ENCODE measurements at regions not wholly inside any gene's neighbourhood (a gene's known extent, or its start where the extent isn't known, plus 50 kb on each side); places are given as distances from the start of the nearest gene placed in this dataset.
"Not testable (repeated sequence)": the region's sequence is repeated elsewhere in the genome, so short reads cannot be mapped to it uniquely, and the experiment has no call there.

- no peak for DNase-seq (ENCODE audit: low read depth)
Measured at GRCh38 chr10:8173866-8174243, 119.4 kb downstream of the GATA3 start.

DNA sequence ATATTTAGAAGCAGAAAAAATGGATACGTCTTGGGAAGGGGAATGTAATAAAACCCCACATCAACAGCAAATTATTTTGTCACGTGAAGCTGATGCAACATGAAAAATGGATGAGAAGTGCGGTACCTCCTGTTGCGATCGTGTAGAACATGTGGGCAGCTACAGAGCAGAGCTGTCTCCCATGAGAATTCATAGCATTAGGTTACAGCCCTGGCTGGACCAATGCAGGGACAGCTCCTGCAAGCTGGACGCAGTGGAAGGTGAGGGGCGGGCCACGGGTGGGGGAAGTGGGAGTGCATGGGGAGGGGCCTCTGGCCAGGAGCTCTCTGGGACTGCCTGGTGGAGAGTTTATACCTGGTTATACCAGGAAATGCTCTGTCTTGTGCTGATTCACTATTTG is 120.3 kb downstream of the GATA3 start:
- no peak for DNase-seq (ENCODE audit: low read depth)

- not testable (repeated sequence) for DNase-seq (ENCODE audit: low read depth)
Measured at GRCh38 chr10:8177526-8177925, 123.0 kb downstream of the GATA3 start.

DNA sequence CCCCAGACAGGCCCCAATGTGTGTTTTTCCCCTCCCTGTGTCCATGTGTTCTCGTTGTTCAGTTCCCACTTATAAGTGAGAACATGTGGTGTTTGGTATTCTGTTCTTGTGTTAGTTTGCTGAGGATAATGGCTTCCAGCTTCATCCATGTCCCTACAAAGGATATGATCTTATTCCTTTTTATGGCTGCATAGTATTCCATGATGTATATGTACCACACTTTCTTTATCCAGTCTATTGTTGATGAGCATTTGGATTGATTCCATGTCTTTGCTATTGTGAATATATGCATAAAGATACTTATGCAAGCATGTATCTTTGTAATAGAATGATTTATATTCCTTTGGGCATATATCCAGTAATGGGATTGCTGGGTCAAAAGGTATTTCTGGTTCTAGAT is 125.3 kb downstream of the GATA3 start:
- not testable (repeated sequence) for DNase-seq (ENCODE audit: low read depth)

DNA sequence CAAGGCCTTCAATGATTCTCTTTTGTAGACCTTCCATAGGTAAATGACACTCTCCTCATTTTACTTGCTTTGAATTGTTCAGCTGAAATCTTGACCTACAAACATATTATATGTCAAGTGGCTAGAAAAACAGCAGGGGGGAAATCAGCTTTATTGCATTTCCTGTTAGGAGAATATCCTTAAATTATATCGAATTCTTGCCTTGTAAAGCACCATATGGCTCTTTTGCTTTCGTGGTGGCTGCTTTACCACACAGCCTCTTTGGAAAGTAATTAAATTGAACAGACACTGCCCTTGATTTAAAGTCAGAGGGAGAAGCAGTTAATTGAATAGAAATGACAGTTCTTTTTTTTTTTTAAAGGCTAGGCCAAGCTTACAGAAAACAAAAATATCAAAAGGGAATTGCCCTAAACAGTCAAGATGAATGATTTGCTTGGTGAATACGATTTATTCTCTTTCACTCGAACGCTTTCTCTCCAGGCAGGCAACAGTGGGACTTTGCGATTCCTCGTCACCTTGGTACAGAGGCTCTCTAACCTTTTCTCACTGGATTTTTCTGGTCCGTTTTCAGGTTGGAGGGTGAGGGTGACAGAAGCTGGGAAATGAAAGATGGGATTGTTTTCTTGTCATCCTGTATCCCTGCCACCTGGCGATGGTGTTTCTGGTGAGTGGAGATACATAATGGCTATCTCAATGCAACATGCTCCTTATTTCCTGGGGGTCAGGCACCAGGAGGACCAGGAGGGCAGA is 126.0 kb downstream of the GATA3 start:
- no peak for DNase-seq (ENCODE audit: low read depth)

DNA sequence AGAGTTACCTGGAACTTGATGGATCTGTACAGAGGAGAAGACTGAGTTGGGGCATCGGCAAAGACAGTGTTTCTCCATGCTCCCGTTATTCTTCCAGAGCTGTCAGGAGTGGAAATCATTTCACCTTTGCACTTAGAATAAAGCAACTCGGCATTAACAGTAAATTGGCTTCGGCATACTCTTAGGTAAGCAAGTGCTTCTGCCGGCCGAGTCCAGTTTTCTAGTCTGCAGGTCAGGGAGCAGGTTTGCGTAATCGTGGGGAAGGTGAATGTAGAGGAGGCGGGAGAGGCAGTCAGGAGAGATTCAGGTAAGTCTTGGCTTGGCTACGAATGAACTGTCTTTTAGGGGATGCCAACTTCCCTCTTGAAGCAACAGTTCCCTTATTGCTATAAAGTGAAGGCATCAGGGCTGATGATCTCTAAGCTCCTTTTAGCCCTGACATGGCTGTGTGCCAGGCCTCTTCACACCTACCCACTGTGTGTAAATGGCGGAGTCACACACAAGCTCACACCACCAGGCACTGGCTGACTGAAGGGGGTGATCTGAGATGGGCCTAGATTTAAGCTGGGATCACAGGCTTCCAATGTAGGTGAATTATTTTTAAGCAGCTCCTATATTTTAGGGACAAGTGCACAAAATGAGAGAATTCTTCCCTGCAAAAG is 127.1 kb downstream of the GATA3 start:
- DNase-seq (ENCODE audit: low read depth): no peak

DNA sequence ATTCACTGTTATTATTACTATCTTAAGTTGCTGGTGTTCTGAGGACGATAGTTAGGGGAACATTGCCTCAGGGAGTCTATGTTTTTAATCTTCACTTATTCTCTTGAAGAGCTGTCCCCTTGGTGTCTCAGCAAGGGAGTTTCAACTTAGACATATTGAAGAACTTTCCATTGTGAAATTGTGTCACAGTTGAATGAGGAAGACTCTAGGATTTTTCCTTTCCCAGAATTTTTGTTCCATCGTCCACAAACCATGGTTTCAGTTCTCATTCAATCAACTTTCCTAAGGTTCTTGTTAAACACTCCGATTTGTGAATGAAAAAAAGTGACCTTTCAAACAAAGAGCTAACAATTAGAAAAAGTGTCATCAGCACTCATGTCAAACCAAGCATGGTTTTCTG is 128.3 kb downstream of the GATA3 start:
- DNase-seq (ENCODE audit: low read depth): no peak

- DNase-seq (ENCODE audit: low read depth): no peak
Measured at GRCh38 chr10:8183241-8183704, 128.8 kb downstream of the GATA3 start.

DNA sequence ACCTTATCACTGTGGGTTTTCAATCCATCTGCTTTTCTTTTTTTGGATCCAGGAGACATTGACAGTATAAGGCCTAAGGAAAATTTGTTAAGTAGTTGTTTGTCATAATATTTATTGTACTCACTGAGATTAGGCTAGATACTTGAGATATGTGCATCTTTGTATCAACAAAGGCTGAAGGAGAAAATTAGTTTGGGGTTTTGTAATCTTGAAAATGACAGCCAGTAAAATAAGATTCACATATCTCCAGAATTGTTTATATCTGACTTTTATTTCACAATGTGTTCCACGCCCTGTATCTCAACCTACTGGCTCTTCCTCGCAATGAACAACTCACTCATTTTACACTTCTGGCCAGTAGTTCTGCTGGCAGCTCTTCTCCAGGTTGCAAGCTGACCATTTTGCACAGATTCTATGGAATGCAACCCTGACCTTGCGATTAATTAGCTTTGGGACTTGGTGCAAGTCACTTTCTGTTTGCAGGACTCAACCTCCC is 132.7 kb downstream of the GATA3 start:
- no peak for DNase-seq (ENCODE audit: low read depth)

DNA sequence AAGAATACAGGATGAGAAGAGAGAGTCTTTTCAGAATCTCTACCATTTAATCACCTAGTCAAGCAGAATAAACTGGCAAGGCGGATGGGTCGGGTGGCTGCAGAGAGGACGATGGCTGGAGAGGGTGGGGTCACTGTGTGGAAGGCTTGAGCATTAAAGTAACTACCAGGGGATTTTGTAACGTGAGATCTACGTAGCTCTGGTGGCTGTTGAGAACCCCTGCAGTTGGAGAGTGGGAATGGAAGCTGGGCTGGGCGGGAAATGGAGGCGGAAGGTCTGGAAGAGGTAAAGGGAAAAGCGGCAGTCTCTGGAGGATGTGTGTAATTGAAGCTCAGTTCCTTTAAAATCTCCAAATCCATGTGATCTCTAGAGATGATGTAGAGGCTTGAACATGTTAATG is 135.0 kb downstream of the GATA3 start:
- no peak for DNase-seq (ENCODE audit: low read depth)

- DNase-seq (ENCODE audit: low read depth): no peak
Measured at GRCh38 chr10:8192301-8192700, 137.8 kb downstream of the GATA3 start.

- DNase-seq (ENCODE audit: low read depth): no peak
Measured at GRCh38 chr10:8193546-8193945, 139.1 kb downstream of the GATA3 start.

DNA sequence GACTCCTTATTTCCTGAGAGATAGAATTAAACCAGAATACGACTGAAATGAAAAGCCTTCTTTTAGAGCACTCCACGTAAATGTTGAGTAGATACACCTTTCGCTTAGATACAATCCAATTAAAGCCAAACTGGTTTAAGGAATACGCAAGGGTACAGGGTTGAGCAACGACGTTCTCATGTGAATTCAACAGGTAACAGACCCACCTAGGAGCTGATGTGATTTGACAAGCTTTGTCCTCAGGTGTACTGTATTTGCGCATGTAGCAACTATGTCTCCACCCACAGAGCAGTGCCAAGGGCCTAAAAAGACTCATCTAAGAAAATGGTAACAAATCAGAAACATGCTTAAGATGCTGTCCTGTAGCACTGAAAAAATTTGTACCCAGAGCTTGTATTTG is 139.6 kb downstream of the GATA3 start:
- DNase-seq (ENCODE audit: low read depth): no peak

DNA sequence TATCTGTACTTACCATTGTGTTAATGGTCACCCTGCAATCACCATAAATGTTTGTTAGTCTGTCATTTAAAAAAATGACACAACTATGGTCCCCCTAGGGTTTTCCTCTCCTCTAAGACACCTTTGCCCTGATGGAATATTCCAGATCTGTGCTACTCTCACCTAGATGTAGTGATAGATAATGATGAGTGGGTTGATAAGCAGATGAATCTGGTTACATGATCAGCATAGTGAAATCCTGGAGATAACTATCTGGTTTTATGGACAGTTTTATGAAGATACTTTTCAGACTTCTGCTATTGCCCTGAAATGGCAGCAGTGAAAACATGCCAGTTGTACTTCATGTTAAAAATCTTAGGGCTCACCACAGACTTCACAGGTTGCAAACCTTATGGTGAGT is 152.4 kb downstream of the GATA3 start:
- DNase-seq (ENCODE audit: low read depth): no peak

DNA sequence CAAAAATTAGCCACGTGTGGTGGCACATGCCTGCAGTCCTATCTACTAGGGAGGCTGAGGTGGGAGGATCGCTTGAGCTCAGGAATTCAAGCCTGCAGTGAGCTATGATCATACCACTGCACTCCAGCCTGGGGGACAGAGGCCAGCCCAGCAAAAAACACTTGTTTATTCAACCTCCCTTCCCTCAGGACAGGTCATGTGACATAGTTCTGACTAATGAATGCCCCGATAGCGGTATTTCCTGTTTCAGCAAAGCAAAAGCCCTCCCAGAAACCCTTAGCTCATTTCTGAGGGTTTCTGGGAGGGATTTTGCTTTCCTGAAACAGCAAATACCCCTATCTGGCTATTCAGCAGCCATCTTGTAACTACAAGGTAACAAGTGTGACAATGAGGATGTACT is 157.1 kb downstream of the GATA3 start:
- no peak for DNase-seq (ENCODE audit: low read depth)

DNA sequence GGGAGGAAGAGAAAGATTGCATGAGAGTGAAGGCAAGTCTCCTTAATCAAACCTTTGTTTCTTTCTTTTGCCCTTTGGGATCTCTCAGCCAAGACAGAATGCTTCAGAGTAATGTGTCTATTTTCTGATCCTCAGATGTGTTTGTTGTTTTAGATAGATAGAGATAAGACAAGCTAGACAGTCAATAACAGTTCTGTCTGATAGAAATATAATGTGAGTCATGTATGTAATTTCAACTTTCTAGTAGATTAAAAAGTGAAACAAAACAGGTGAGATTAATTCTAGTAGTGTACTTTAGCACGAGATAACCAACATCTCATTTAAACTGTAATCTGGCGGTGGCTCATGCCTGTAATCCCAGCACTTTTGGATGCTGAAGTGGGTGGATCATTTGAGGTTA is 159.2 kb downstream of the GATA3 start:
- no peak for DNase-seq (ENCODE audit: low read depth)

- DNase-seq (ENCODE audit: low read depth): no peak
Measured at GRCh38 chr10:8214587-8214986, 160.1 kb downstream of the GATA3 start.

DNA sequence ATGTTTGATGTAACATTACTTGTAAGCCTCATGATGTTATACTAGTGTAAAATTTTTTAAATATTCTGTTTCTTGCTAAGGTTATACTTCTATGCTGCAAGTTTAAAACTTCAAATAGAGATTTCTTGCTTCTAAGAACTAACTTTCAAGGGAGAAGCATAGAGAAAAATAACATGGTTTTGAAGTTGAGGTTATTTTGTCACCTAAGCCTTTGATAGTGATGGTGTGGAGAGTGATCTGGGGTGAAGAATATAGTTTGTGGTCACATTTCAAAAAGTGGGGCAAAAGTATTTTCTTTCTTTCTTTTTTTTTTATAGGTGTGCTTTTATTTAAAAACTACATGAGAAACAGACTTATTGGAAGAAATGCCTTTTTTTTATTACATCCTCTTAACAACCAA is 162.4 kb downstream of the GATA3 start:
- no peak for DNase-seq (ENCODE audit: low read depth)

GRCh38 chr10:8221451-8221850 is 167.0 kb downstream of the GATA3 start:
- no peak for DNase-seq (ENCODE audit: low read depth)

DNA sequence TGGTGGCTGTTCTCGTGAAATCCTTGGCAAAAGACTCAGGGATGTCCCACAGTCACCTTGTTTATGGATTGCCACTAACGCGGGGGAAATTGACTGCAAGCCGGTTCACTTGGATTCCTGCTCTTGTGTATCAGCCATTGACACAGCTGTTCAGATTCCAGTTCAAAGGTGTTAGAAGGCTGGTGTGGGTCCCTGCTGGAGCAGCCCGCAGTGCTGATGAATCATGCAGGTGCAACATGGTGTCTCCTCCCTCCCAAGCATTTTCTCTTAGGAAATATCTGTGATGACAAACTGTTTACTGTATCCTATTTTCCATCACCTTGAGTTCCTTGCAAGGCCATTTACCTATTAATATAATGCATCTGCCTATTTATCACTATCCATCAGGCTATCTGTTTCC is 170.1 kb downstream of the GATA3 start:
- no peak for DNase-seq (ENCODE audit: low read depth)

GRCh38 chr10:8225187-8225586 is 170.7 kb downstream of the GATA3 start:
- no peak for DNase-seq (ENCODE audit: low read depth)

GRCh38 chr10:8227246-8227645 is 172.8 kb downstream of the GATA3 start:
- no peak for DNase-seq (ENCODE audit: low read depth)

- DNase-seq (ENCODE audit: low read depth): no peak
Measured at GRCh38 chr10:8229153-8229552, 174.7 kb downstream of the GATA3 start.

DNA sequence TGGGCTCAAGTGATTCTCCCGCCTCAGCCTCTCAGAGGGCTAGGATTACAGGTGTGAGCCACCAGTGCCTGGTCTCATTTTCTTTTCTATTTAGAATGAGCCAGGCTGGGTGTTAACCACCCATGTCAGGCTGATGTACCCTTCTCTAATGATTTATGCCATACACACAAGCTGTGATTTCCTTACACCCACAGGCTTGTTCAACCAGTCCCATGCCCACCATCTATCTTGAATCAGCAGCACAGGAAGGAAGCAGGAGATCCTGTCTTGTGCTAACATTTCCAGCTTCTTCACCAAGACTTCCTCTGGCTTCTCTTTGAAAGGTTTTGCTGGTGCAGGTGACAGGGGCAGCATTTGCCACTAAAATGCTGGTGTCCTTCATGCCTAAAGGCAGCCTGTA is 176.4 kb downstream of the GATA3 start:
- DNase-seq (ENCODE audit: low read depth): no peak

Measured in fibroblast of the conjunctiva (primary cell).